HG03095 (cell line): ENCODE measurements at regions not wholly inside any gene's neighbourhood (a gene's known extent, or its start where the extent isn't known, plus 50 kb on each side); places are given as distances from the start of the nearest gene placed in this dataset.

Experiments used
- ATAC-seq: cut with Tn5 transposase; IDR thresholded peaks from one replicate; pipeline ENCODE4 v1.9.1; 2021; ENCODE audit warnings: moderate library complexity; ENCODE audit not compliant: unreplicated experiment

- no peak for ATAC-seq
Observed at GRCh38 chr5:114018186-114018585, 343.7 kb upstream of the KCNN2 start.

DNA sequence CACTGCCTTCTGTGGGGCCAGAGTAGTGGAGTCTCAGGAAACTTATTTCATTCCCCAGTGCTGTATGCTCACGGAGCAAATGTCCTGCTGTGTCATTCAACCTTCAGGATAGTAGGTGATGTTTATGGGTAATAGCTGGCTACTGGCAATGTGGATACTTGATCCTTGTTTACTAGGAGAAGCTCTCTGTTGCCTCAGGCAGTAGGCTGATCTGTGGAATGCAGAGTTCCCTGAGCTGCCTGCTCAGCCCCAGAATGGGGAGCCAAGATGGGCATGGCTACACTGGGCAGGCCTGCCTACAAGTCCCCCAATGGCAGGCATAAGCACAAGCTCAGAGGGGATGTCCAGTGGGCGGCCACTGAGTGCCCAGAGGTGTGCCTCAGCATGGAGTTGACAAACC lies 323.1 kb upstream of the KCNN2 start:
- no peak for ATAC-seq

GRCh38 chr5:114050087-114050486 lies 311.8 kb upstream of the KCNN2 start:
- no peak for ATAC-seq

- ATAC-seq: no peak
Observed at GRCh38 chr5:114053372-114053771, 308.5 kb upstream of the KCNN2 start.

DNA sequence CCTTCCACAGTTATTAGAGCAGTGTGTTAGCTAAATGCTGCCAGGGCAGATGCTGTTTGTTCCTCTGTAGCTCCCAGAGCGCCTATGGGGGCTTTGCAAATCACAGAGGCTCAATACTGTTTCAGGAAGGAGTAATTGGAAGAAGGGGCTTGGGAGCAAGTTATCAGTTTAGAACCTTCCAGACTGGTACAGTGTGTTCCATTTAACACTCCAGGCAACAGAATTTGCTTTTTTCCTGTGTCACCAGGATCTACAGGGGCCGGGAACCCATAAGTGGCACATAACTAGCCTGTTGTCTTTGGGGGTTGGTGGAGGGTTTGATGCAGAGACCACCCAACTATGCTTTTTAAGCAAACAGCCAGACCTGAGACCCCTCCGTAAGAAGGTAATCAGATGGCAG lies 307.3 kb upstream of the KCNN2 start:
- ATAC-seq: no peak

DNA sequence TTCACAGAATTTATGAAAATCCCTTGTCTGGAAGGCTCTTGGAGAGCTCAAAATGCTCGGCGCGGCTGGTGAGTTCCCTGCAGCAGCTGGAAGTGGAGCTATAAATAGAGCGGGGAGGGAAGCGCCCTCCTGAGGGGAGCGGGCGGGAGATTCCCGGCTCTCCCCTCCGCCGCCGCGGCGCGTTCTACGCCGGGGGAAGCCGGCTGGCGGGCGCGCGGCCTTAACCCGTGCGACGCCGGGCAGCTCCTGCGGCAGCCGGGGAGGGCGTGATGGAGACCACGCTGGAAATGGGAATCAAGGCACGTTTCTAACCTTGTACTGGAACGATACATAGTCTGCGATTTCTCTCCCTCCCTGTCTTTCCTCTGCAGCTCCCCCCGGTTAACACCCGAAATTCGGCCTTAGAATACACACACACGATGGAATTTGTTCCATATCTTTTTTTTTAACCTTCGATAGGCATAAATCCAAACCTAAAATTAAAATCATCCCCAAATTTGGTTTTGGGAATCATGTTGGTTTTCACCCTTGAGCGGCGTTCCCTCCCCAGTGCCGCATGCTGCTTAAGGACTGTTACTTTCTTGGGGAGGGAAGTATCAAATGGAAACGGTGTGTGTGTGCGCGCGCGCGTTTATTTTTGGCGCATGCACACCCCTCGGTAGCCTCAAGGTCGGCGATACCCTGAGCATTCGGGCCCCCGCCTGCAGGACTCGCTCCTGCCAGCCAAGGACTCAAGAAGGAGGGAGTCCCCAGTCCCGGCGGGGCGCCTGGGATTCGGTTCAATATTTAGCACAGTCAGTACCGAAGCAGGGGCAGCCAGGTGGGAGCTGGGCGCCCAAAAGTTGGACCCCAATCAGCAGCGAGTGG lies 306.3 kb upstream of the KCNN2 start:
- ATAC-seq: no peak

DNA sequence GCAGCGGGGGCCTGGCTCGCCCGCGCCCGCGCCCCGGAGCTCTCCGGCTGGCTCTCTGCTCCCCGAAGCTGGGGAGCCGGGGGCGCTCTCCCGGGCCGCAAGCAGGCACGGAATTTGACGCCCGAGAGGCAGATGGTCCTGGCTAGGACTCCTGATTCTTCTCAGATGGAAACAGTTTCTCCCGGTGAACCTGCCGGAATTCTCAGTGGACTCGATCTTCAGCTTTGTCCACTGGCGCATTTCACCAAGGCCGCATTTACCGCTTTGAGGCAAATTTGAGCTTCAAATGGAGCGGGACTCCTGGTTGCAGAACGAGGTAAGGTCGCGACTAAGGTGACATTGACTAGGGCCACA lies 305.7 kb upstream of the KCNN2 start:
- no peak for ATAC-seq

DNA sequence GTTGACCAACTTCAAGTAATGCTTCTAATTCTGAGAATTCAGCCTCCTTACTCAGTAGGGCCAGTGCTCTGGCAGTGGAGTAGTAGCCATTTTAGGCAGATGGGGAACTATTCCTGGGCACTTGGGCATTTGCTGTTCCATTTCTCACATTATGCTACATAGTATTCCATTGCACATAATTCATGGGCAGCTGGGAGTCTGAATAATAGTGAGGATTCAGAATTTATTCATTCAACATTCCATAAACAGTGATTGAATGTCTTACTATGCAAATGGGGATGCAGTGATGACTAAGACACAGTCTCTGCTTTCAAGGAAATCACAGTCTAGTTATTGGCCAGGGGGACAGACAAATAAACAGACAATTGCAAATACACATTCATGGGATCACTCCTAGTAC lies 301.0 kb upstream of the KCNN2 start:
- no peak for ATAC-seq

- ATAC-seq: no peak
Observed at GRCh38 chr5:114062932-114063867, 298.7 kb upstream of the KCNN2 start.

- no peak for ATAC-seq
Observed at GRCh38 chr5:114065912-114066311, 296.0 kb upstream of the KCNN2 start.

- no peak for ATAC-seq
Observed at GRCh38 chr5:114070093-114070722, 291.7 kb upstream of the KCNN2 start.

- no peak for ATAC-seq
Observed at GRCh38 chr5:114089259-114089658, 272.6 kb upstream of the KCNN2 start.

DNA sequence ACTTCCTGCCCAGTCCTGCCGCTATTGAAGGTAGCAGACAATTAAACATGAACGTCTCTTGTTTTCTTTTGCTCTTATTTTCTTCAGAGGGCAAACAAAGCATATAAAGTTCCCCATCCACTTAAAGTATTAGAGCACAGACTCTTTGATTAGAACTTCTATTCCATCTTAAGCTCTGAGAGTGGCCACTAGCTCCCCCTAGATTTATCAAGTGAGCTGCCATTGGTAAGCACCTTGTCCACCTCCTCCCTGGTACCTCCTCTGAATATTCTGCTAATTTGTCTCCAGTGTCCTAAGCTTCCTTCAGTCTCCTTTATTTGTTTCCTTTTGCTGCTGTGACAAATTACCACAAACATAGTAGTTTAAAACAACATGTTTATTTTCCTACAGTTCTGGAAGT lies 264.3 kb upstream of the KCNN2 start:
- no peak for ATAC-seq

- ATAC-seq: no peak
Observed at GRCh38 chr5:114099161-114099560, 262.7 kb upstream of the KCNN2 start.

DNA sequence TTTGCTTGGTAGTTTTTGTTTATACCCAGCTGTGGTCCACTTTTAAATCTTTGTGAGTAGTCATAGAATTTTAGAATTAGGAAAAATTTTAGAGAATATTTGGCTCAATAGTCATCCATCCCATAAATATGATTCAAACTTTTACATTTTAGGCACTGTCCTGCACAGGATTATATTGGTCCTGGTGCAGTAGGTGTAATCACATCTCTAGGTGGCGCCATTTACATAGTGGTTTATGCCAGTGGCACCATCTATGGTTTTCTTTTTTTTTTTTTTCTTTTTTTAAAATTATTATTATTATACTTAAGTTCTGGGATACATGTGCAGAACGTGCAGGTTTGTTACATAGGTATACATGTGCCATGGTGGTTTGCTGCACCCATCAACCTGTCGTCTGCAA lies 260.7 kb upstream of the KCNN2 start:
- peak; percentile 62 for ATAC-seq

- no peak for ATAC-seq
Observed at GRCh38 chr5:114113604-114114003, 248.3 kb upstream of the KCNN2 start.

DNA sequence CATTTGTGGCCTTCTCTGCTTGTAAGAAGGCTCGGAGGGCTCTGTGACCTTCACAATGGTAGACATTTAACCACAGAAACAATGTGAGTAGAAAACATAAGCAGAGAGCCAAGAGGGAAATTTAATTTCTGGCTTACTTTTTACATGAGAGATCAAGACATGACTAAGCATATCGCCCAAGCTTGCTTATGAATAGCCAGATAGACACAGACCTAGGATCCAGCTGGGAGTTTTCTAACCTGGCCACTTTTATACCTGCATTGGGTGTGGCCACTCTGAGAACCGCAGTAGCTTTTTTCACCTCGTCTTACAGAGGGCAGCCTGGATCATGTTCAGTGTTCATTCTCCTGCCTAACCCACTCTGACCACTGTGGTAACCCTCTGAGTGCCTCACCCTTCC lies 244.9 kb upstream of the KCNN2 start:
- no peak for ATAC-seq

DNA sequence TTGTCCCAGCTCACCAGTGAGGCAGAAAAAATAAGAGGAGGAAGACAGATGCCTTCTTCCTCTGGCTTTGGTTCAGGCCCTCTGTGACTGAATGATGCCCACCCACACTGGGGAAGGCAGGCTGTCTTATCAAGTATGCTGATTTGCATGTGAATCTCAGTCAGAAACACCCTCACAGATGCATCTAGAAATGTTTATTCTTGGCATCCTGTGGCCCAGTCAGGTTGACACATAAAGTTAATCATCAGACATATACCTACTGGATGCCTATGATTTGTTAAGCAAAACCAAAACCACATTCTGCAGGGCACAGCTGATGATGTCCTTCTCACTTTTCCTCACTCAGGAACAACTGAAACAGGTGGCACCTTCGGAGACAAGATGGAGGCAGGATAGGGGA lies 243.4 kb upstream of the KCNN2 start:
- ATAC-seq: no peak

DNA sequence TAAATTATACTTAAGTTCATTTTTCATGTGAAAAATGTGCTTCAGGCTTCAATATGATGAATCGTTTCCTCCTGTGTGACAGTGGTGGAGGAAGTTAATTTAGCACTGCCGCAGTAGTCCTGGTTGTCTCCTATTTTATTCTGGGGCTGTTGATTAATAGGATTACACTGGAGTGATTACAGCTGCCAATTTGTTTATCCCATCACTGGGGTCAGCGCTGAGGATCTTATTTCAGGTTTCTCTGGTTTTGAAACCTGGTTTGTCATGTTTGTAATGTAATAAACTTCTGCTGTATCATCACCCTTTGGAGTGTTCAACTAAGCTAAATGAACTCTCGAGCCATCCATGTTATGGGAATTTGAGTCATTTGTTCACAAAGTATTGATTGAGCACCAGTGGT lies 241.7 kb upstream of the KCNN2 start:
- ATAC-seq: no peak

DNA sequence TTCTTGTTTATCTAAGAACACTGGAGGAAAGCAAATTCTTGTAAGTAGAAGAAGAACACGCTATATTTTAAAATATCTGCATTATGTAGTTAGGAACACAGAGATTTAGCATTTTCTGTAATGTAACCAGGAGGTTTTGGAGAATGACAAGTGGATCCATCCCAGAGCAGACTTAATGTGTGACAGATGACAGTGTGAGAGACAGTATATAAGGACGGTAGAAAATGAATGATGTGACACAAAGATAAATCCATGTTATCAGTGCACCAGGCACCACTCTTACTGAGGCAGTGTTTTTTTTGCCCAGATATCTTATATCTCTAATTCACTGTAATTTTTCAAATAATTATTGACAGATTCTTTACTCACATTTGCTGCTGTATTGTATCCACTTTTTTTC lies 239.0 kb upstream of the KCNN2 start:
- no peak for ATAC-seq

- ATAC-seq: no peak
Observed at GRCh38 chr5:114123654-114124053, 238.2 kb upstream of the KCNN2 start.

GRCh38 chr5:114146398-114146797 lies 215.5 kb upstream of the KCNN2 start:
- no peak for ATAC-seq
